Mesenchymal stem cell (in vitro differentiated cells and primary cell): ENCODE measurements at regions not wholly inside any gene's neighbourhood (a gene's known extent, or its start where the extent isn't known, plus 50 kb on each side); places are given as distances from the start of the nearest gene placed in this dataset.

Source experiments
- DNase-seq: peaks from one replicate; pipeline ENCODE4 v3.0.0-alpha.2; 2013
- H2AFZ ChIP-seq: one replicate; pipeline ENCODE4 v1.6.1; 2013; ENCODE audit warnings: low read depth, mild to moderate bottlenecking, control low read depth, inconsistent platforms, low read length, moderate library complexity
- H2AK5ac ChIP-seq: 2 replicates; pipeline ENCODE4 v1.6.1; 2013; ENCODE audit warnings: low read length, moderate library complexity, mild to moderate bottlenecking, inconsistent platforms; ENCODE audit not compliant: severe bottlenecking
- H2BK120ac ChIP-seq: one replicate; pipeline ENCODE4 v1.6.1; 2013; ENCODE audit warnings: low read depth, mild to moderate bottlenecking, inconsistent platforms, low read length, moderate library complexity
- H2BK12ac ChIP-seq, 2 experiments: one replicate each; pipeline ENCODE4 v1.6.1; 2013; ENCODE audit warnings: inconsistent platforms in 2 of 2, low read length in 2 of 2, mild to moderate bottlenecking in 2 of 2, moderate library complexity in 2 of 2, control low read depth in 1 of 2
- H2BK15ac ChIP-seq: one replicate; pipeline ENCODE4 v1.6.1; 2013; ENCODE audit warnings: mild to moderate bottlenecking, low read depth, inconsistent platforms; ENCODE audit not compliant: poor library complexity, severe bottlenecking
- H2BK5ac ChIP-seq: 2 replicates; pipeline ENCODE4 v1.6.1; 2013; ENCODE audit warnings: low read depth, mild to moderate bottlenecking, low read length, control low read depth, inconsistent platforms; ENCODE audit not compliant: poor library complexity, severe bottlenecking
- H3K14ac ChIP-seq, 2 experiments: one replicate each; pipeline ENCODE4 v1.6.1; 2013; ENCODE audit warnings: inconsistent platforms in 2 of 2, low read length in 2 of 2, control low read depth in 1 of 2, mild to moderate bottlenecking in 1 of 2, moderate library complexity in 1 of 2
- H3K18ac ChIP-seq, 2 experiments: one replicate each; pipeline ENCODE4 v1.6.1; 2013; ENCODE audit warnings: inconsistent platforms in 2 of 2, low read length in 2 of 2, control low read depth in 1 of 2, low read depth in 1 of 2, mild to moderate bottlenecking in 1 of 2
- H3K23ac ChIP-seq, 2 experiments: one replicate each; pipeline ENCODE4 v1.6.1; 2013; ENCODE audit warnings: inconsistent platforms in 2 of 2, low read length in 2 of 2, mild to moderate bottlenecking in 2 of 2, moderate library complexity in 2 of 2, control low read depth in 1 of 2
- H3K27ac ChIP-seq: 2 replicates; pipeline ENCODE4 v1.5.1; 2013; ENCODE audit warnings: mild to moderate bottlenecking, moderate library complexity, low read length, control low read depth, inconsistent platforms; ENCODE audit not compliant: poor library complexity, severe bottlenecking
- H3K27me3 ChIP-seq, 2 experiments: 2 replicates each; pipeline versions ENCODE4 v1.6.1 to v1.7.0; 2013; ENCODE audit warnings: low read length in 2 of 2, mild to moderate bottlenecking in 2 of 2, moderate library complexity in 2 of 2, control low read depth in 1 of 2, inconsistent platforms in 1 of 2; ENCODE audit not compliant: control insufficient read depth in 1 of 2, insufficient read depth in 1 of 2
- H3K36me3 ChIP-seq, 2 experiments: 2 replicates each; pipeline versions ENCODE4 v1.6.1 to v1.7.0; 2013; ENCODE audit warnings: low read length in 2 of 2, control low read depth in 1 of 2, inconsistent platforms in 1 of 2, low read depth in 1 of 2, mild to moderate bottlenecking in 1 of 2; ENCODE audit not compliant: insufficient read depth in 2 of 2, control insufficient read depth in 1 of 2
- H3K4ac ChIP-seq, 2 experiments: one replicate each; pipeline ENCODE4 v1.6.1; 2013; ENCODE audit warnings: inconsistent platforms in 2 of 2, low read length in 2 of 2, mild to moderate bottlenecking in 2 of 2, moderate library complexity in 2 of 2, control low read depth in 1 of 2, low read depth in 1 of 2
- H3K4me1 ChIP-seq: 2 replicates; pipeline ENCODE4 v1.6.1; 2013; ENCODE audit warnings: low read depth, low read length, control low read depth; ENCODE audit not compliant: control insufficient read depth, insufficient read depth
- H3K4me2 ChIP-seq: 2 replicates; pipeline ENCODE4 v1.6.1; 2013; ENCODE audit warnings: low read length, mild to moderate bottlenecking, inconsistent platforms; ENCODE audit not compliant: poor library complexity, severe bottlenecking
- H3K4me3 ChIP-seq, 2 experiments: 2 replicates each; pipeline versions ENCODE4 v1.5.1 to v1.7.0; 2013; ENCODE audit warnings: low read length in 2 of 2, mild to moderate bottlenecking in 2 of 2, control low read depth in 1 of 2, low read depth in 1 of 2; ENCODE audit not compliant: insufficient read depth in 1 of 2
- H3K79me1 ChIP-seq: replicated peaks from 2 replicates; pipeline ENCODE4 v1.6.1; 2013; ENCODE audit warnings: mild to moderate bottlenecking, control low read depth, low read length, inconsistent platforms; ENCODE audit not compliant: poor library complexity, severe bottlenecking
- H3K9ac ChIP-seq: 2 replicates; pipeline ENCODE4 v1.7.0; 2013; ENCODE audit warnings: mild to moderate bottlenecking, low read length, moderate library complexity
- H3K9me3 ChIP-seq: 2 replicates; pipeline ENCODE4 v1.7.0; 2013; ENCODE audit warnings: mild to moderate bottlenecking, low read length; ENCODE audit not compliant: control insufficient read depth
- H4K8ac ChIP-seq: one replicate; pipeline ENCODE4 v1.6.1; 2013; ENCODE audit warnings: inconsistent platforms, mild to moderate bottlenecking, low read length, moderate library complexity
- H4K91ac ChIP-seq: one replicate; pipeline ENCODE4 v1.6.1; 2013; ENCODE audit warnings: mild to moderate bottlenecking, low read length, inconsistent platforms
- WGBS: methylation state at CpG from one replicate; pipeline ENCODE4 v1.1.7; 2013; ENCODE audit warnings: mixed read lengths; 5-methylcytosine and 5-hydroxymethylcytosine counted together

DNA sequence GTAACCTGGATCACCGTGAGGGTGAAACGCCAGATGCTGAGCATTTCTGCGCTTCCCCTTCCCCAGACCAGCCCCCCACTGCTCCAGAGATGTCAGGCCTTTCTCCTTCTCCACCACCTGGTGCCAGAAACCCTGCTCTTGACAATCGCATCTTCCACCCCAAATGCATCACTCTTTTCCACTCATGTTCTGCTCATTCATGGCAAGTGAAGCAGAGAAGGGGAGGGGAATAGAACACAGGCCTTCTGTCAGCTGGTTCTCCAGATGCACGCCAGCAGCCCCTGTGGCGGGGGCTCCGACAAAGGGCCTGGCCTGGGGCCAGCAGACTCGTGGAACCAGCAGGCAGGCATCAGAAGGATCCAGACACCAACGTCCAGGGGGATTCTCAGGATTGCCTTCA is 68.5 kb upstream of the SVIL start:
- Histone ChIP-seq H2BK12ac (peak overlapping the region in 1 of 2 experiments; percentile 51), H3K9me3 (no peaks in the 10 kb centered on the region), H3K14ac (peak overlapping the region in 1 of 2 experiments; percentile 9), H4K8ac (no peak overlapping the region), H3K79me1 (peaks cover 4% of the 10 kb centered on the region), H2AK5ac (no peak overlapping the region), H3K4ac (peak overlapping the region in 1 of 2 experiments; percentile 36), H3K18ac (peak overlapping the region in 1 of 2 experiments; percentile 52), H3K9ac (peak overlapping the region; percentile 64), H3K23ac (no peak overlapping the region), H3K36me3 (peaks cover 0 to 2% of the 10 kb centered on the region in 2 experiments), H3K4me1 (peaks cover 8% of the 10 kb centered on the region), H2BK5ac (no peak overlapping the region), H2AFZ (no peak overlapping the region), H3K4me2 (no peak overlapping the region), H3K4me3 (peak overlapping the region in 1 of 2 experiments; percentile 61), H3K27ac (no peak overlapping the region), H2BK15ac (peak overlapping the region; percentile 9), H4K91ac (no peak overlapping the region), H3K27me3 (no peaks in the 10 kb centered on the region), H2BK120ac (no peak overlapping the region)
- DNase-seq: no peak
- 68% methylated on average over 9 of the region's 9 CpGs for WGBS

GRCh38 chr10:29702273-29703164 is 67.7 kb upstream of the SVIL start:
- H3K27ac ChIP-seq: no peak overlapping the region
- peaks cover 4% of the 10 kb centered on the region for H3K79me1 ChIP-seq
- H3K36me3 ChIP-seq: peaks cover 0 to 2% of the 10 kb centered on the region in 2 experiments
- no peaks in the 10 kb centered on the region for H3K9me3 ChIP-seq
- H4K8ac ChIP-seq: no peak overlapping the region
- DNase-seq: no peak
- H3K4me3 ChIP-seq: peak overlapping the region in 1 of 2 experiments; percentile 61
- H3K4ac ChIP-seq: no peak overlapping the region
- H3K4me1 ChIP-seq: peaks cover 8% of the 10 kb centered on the region
- H3K4me2 ChIP-seq: no peak overlapping the region
- no peak overlapping the region for H2AFZ ChIP-seq
- no peak overlapping the region for H2AK5ac ChIP-seq
- H3K27me3 ChIP-seq: no peaks in the 10 kb centered on the region
- no peak overlapping the region for H2BK12ac ChIP-seq
- H2BK15ac ChIP-seq: no peak overlapping the region
- peak overlapping the region in 1 of 2 experiments; percentile 84 for H3K18ac ChIP-seq
- WGBS: 74% methylated on average over 10 of the region's 10 CpGs
- H2BK5ac ChIP-seq: no peak overlapping the region
- H3K23ac ChIP-seq: no peak overlapping the region
- H3K9ac ChIP-seq: peak overlapping the region; percentile 64
- H2BK120ac ChIP-seq: no peak overlapping the region
- H4K91ac ChIP-seq: no peak overlapping the region
- H3K14ac ChIP-seq: no peak overlapping the region

DNA sequence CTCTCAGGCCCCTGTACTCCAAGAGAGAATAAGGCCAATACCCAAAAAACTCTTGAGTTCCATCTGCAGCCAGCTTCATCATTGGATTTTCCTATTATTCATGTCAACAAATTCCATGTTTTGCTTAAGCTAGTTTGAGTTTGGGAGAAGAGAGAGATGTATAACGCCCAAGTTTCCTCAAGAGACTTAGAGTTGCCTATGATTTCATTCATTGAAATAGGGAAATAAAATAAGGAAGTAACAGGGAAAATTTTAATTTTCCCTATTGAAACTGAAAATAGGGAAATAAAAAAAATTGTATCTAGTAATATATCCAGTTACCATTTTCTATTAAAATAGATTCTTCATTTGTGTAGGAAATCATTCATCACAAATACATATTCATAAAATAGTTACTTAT is 66.5 kb upstream of the SVIL start:
- no peak overlapping the region for H2AFZ ChIP-seq
- peaks cover 8% of the 10 kb centered on the region for H3K4me1 ChIP-seq
- no peak overlapping the region for H3K27ac ChIP-seq
- no peak overlapping the region for H4K91ac ChIP-seq
- WGBS: 100% methylated on average over 1 of the region's 1 CpG
- no peaks in the 10 kb centered on the region for H3K9me3 ChIP-seq
- H3K36me3 ChIP-seq: peaks cover 0 to 2% of the 10 kb centered on the region in 2 experiments
- no peaks in the 10 kb centered on the region for H3K27me3 ChIP-seq
- H3K9ac ChIP-seq: no peak overlapping the region
- no peak overlapping the region for H2BK15ac ChIP-seq
- H2BK12ac ChIP-seq: no peak overlapping the region
- H2BK120ac ChIP-seq: no peak overlapping the region
- no peak overlapping the region for H3K4ac ChIP-seq
- H3K23ac ChIP-seq: no peak overlapping the region
- H2AK5ac ChIP-seq: no peak overlapping the region
- no peak overlapping the region for H3K4me2 ChIP-seq
- H3K14ac ChIP-seq: no peak overlapping the region
- peaks cover 4% of the 10 kb centered on the region for H3K79me1 ChIP-seq
- no peak overlapping the region for H3K18ac ChIP-seq
- no peak overlapping the region for H3K4me3 ChIP-seq
- no peak overlapping the region for H4K8ac ChIP-seq
- no peak overlapping the region for H2BK5ac ChIP-seq
- no peak for DNase-seq

GRCh38 chr10:29699621-29700020 is 64.8 kb upstream of the SVIL start:
- Histone ChIP-seq H3K4me2 (no peak overlapping the region), H2AK5ac (no peak overlapping the region), H4K8ac (no peak overlapping the region), H2BK15ac (no peak overlapping the region), H2BK5ac (no peak overlapping the region), H3K9ac (no peak overlapping the region), H2BK120ac (no peak overlapping the region), H3K4me1 (peaks cover 10% of the 10 kb centered on the region), H3K27me3 (no peaks in the 10 kb centered on the region), H2AFZ (no peak overlapping the region), H3K4ac (no peak overlapping the region), H2BK12ac (peak overlapping the region in 1 of 2 experiments; percentile 77), H3K27ac (no peak overlapping the region), H3K18ac (no peak overlapping the region), H3K4me3 (no peak overlapping the region), H3K79me1 (peaks cover 2% of the 10 kb centered on the region), H3K9me3 (no peaks in the 10 kb centered on the region), H3K36me3 (peaks cover 0 to 4% of the 10 kb centered on the region in 2 experiments), H3K23ac (peak overlapping the region in 1 of 2 experiments; percentile 72), H4K91ac (peak overlapping the region; percentile 78), H3K14ac (no peak overlapping the region)
- DNase-seq: no peak
- 88% methylated on average over 5 of the region's 5 CpGs for WGBS
